Gastroesophageal sphincter (tissue), 3 donors: ENCODE measurements at regions not wholly inside any gene's neighbourhood (a gene's known extent, or its start where the extent isn't known, plus 50 kb on each side); places are given as distances from the start of the nearest gene placed in this dataset.

Source experiments
- POLR2A ChIP-seq, 2 donors: fragments of 450-650 bp; IDR thresholded peaks; one replicate each; pipeline ENCODE4 v1.6.1; 2017; ENCODE audit warnings: antibody characterized with exemption in 2 of 2, mild to moderate bottlenecking in 2 of 2, moderate library complexity in 1 of 2
- TF ChIP-seq, protein P1 (sequence below), 4 experiments: fragments of 200-600 bp in 2 of 4; fragments of 450-650 bp in 2 of 4; sonication (generic) in 1 of 4; IDR thresholded peaks; one replicate each; pipeline ENCODE4 v1.5.1; 2017 to 2019; ENCODE audit warnings: antibody characterized with exemption in 4 of 4, mild to moderate bottlenecking in 2 of 4, moderate library complexity in 2 of 4

DNA sequence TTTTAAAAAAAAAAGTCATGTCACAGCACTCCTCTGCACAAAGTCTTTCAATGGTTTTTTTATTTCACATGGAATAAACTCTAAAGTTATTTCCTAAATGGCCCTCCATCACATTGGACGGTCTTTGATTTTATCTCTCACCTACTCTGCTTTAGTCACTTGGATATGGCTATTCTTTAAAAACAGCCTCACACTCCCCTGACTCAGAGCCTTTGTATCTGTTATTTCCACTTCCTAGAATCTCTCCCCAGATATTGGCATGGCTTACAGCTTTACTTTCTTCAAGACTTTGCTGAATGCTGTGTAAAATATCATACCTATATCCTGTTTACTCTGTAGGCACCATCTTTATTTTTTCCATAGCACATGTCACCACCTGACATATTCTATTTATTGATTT lies 194.7 kb upstream of the MCHR2 start:
- TF ChIP-seq, protein P1, sequence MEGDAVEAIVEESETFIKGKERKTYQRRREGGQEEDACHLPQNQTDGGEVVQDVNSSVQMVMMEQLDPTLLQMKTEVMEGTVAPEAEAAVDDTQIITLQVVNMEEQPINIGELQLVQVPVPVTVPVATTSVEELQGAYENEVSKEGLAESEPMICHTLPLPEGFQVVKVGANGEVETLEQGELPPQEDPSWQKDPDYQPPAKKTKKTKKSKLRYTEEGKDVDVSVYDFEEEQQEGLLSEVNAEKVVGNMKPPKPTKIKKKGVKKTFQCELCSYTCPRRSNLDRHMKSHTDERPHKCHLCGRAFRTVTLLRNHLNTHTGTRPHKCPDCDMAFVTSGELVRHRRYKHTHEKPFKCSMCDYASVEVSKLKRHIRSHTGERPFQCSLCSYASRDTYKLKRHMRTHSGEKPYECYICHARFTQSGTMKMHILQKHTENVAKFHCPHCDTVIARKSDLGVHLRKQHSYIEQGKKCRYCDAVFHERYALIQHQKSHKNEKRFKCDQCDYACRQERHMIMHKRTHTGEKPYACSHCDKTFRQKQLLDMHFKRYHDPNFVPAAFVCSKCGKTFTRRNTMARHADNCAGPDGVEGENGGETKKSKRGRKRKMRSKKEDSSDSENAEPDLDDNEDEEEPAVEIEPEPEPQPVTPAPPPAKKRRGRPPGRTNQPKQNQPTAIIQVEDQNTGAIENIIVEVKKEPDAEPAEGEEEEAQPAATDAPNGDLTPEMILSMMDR (IDR thresholded peaks at IDR 0.05) = no peak
- no peak for TF ChIP-seq POLR2A (IDR thresholded peaks at IDR 0.05)
